Non-pigmented ciliary epithelial cell (primary cell): ENCODE measurements at regions not wholly inside any gene's neighbourhood (a gene's known extent, or its start where the extent isn't known, plus 50 kb on each side); places are given as distances from the start of the nearest gene placed in this dataset.
"Not testable (repeated sequence)": the region's sequence is repeated elsewhere in the genome, so short reads cannot be mapped to it uniquely, and the experiment has no call there.

ENCODE experiments used
- DNase-seq: peaks from one replicate; pipeline ENCODE4 v3.0.0-alpha.2; 2010; ENCODE audit warnings: low read depth

DNA sequence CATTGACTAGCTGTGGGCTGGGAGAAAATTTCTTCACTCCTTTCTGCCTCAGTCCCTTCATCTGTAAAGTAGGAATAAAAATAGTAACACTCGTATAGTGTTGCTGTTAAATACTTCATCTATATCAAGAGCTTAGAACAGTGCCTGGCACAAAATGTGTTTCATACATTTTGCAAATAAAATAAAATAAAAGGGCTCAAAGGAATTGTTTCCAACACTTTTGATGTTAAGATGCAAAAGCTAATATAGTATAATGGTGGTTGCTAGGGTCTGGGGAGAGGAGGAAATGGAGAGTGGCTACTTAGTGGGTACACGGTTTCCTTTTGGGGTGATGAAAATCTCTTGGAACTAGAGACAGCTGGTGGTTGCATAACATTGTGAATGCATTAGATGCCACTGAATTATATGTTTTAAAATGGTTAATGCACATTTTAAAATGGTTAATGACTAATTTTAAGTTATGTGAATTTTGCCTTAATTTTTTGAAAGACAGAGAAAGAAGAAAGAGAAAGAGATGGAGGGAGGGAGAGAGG lies 542.1 kb upstream of the ID2 start:
- no peak for DNase-seq

DNA sequence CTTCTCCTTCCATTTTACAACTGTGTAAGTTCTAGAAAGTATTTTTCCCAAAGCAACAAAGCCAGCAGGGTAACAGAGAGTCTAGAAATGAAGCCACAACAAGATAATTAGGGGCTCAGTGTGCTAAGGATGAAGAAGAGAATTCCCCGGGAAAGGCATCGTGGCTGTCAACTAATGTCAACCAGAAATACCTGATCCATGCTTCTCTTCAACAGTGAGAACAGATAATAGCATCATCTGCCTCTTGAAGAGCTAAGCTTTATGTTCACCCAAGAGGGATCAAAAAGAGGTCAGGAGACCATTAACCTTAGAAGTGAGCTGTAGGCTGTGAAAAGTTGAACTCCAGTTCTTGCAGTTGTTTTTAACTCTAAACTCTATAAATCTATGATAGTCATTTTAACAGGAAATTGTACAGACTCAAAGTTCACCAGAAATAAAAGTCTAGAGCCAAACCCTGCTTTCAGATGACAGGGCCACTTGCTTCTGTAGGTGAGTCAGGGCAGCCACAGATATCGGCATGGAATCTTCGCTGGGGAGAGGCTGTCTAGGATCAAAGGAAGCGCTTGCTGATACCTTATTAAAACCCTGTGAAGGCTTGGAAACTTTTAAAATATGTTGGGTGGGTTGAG lies 540.7 kb upstream of the ID2 start:
- no peak for DNase-seq

DNA sequence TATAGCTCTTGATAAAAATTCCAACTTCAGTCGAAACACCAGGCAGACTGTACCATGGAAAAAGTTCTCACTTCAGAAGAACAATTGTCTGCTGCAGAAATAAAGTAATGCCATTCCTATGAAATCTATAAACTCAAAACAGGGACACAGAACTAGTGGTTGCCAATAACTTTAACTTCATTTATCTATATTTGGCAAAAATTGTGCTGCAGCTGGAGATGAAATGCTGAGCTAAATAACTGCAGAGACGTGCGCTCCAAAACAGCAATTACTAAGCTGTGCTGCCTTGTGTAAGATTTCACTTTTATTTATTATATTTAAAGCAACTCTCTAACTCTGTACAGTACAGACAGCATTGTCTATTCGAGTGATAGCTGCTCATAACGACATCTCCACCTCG lies 540.1 kb upstream of the ID2 start:
- no peak for DNase-seq

DNA sequence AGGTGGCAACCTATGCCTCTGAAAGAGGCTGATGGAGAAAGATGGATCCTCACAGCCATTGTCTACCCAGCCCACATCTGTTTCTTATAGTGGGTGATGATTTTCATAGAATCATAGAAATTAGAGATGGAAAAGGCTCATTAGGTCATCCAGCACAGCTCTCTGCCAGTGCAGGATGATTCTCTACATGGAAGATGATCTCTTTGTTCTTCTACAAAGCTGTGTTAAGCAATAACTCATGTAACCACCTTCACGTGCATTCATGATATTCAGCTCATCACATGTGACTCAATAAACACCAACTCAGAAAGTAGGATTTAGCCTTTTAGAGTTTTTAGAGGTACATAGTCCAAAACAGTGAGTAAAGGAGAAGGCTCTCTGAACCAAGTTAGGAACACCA lies 539.4 kb upstream of the ID2 start:
- no peak for DNase-seq

DNA sequence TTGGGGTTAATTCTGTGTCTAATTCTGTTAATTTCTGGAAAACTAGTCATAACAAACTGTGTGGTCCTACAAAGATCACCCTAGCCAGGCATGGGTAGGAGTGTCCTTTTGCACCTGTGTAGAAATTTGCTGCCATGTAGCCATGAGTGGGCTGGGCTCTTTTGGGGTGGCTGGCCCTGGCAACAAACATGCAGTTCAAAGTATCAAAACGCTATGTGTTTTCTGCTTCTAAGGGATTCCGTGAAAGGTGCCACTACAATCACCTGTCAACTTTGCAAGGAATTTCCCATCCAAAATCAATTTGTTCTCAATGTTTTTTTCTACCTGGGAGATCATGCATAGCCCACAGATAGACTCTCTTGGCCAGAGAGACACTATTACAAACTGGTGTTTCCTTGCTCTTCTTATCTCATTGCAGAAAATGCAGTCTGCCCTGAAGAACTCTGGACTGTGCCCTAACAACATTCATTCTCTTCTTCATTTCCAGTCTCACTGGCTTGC lies 537.7 kb upstream of the ID2 start:
- no peak for DNase-seq

DNA sequence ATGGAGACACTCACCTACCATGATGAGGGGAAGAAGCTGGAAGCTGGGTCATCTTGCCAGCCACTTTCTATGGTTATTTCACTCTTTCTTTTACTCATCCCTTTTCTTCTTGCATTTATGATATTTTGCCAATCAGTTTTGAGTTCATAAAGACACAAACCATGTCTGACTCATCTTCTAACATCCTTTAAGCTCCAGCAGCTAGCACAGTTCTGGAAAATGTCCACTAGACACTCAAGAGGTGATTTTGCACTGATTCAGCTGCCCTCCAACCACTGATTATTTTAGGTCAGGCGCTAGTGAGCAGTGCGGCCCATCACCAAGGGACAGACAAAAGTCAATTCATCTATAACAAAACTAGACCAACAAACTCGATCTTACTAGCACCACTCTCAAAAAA lies 537.1 kb upstream of the ID2 start:
- peak; percentile 42 for DNase-seq

- not testable (repeated sequence) for DNase-seq
Observed at GRCh38 chr2:8145375-8145774, 536.5 kb upstream of the ID2 start.

GRCh38 chr2:8146132-8147005 lies 535.5 kb upstream of the ID2 start:
- DNase-seq: no peak

DNA sequence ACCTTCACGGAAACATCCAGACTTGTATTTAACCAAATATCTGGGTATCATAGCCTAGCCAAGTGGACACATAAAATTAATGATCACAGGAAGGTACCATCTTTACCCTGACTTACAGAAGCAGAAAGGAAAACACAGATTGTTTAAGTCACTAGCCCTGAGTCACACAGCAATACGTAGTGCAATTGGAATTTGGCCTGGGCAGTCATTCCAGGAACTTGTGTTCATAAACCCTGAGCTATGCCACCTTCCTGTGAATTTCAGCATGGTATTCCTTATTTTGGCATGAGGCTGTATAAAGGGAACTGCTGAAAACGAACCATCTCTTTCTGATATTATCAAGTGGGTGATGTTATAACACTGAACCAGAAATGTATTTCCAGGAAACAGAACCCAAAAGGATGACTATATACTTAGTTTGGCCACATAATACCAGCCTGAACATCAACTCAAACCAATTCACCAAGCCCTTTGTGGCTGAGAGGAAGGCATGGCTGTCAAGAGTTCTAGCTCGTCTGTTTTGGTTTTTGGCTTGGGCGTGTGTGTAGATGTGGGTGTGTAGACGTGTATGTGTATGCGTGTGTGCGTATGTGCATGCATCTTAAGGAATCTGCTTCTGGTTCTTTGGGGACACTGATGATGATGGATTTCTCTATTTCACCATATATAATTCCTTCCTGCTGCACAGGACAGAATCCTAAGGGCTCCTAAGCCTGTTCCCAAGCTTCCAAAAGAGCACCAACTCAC lies 533.4 kb upstream of the ID2 start:
- peak; percentile 60 for DNase-seq

DNA sequence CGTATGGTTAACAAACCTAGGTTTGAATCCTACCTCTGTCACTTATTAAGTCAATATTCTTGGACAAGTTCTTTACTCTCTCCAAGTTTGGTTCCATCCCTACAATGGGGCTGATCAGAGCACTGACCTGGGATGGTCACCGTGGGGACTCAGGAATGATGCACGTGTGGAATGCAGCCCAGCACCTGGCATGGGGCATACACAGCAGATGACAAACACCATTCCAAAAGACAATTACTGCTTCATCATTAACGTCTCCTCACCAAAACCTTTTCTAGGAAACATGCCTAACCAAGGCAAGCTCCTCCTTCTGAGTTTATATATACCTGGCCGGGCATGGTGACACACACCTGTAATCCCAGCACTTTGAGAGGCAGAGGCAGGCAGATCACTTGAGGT lies 532.9 kb upstream of the ID2 start:
- DNase-seq: no peak

GRCh38 chr2:8149985-8150539 lies 531.8 kb upstream of the ID2 start:
- peak; percentile 28 for DNase-seq

GRCh38 chr2:8151888-8152287 lies 530.0 kb upstream of the ID2 start:
- DNase-seq: no peak

DNA sequence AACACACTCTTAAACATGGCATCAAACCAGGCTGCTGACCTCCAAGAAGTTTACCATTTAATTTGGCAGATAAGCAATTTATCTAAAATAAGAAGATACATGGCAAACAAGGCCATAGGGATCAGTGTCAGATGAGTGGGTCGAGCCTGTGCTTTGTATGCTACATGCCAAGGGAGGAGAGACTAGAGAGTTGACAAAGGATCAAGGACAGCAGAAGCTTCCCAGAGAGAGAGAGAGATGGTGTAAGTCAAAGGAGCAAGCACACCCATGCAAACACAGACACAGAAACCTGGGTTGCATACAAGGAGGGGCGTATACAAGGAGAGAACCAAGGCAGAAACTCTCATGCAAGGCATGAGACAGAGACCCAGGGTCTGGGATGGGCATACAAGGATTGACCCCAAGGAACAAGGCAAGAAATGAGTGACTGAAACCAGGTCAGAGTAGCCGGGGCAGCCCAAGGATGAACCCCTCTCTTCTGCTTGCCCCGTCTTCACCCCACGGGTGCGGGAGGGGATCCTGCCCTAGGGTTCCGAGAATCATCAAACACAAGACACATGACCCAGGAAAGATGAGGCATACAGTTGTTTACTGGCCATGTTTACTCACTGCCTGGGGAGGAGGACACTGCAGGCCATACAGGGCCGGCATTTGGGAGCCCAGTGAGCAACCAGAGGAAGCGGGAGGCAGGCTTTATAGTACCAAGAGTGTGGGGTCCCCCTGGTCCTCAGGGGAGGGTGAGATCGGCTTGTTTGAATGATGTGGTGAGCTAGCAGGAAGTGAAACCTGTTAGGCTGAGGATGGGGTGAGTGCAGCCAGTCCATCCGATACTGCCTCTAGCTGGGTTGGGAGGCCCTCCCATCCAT lies 529.2 kb upstream of the ID2 start:
- DNase-seq: no peak

DNA sequence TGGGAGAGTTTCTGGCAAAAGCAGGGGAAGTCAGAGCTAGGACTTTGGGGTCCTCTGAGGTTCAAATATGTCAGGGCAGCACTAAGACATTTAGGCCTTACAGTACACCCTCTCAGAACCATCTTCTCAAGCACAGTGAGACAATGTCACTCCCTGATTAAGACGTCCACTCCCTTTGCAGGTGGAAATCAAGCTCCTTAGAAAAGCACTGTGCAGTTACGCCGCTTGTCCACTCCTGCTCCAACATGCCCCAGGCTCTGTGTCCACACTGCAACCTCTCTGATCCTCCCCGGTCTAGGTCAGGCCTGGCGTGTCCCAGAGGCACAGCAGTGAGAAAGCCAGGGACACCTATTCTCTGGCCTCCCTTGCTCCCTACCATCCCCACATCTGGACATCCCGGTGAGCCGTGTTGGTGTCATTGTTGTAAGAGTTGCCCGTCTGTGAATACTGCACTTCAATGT lies 528.6 kb upstream of the ID2 start:
- DNase-seq: no peak

DNA sequence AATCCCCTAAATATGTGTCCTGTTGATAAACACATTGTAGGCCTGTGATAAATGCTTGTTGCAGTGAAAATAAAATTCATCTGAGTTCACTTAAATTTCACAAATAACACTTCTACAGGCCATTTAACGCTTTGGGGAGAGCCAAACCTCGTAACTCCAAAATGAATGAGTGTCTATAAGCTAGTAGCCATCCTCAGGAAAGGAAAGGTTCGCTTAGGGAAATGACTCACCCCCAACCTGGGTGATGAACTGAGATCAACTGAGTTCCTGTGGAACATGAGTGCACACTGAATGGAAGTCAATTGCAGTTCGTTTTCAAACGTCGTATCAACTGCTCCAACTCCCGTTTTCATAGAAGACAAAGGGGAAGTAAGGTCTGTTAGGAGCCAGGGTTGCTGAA lies 527.6 kb upstream of the ID2 start:
- DNase-seq: no peak

GRCh38 chr2:8154936-8155335 lies 526.9 kb upstream of the ID2 start:
- no peak for DNase-seq

GRCh38 chr2:8157621-8158430 lies 524.0 kb upstream of the ID2 start:
- no peak for DNase-seq

GRCh38 chr2:8158711-8159110 lies 523.1 kb upstream of the ID2 start:
- no peak for DNase-seq

DNA sequence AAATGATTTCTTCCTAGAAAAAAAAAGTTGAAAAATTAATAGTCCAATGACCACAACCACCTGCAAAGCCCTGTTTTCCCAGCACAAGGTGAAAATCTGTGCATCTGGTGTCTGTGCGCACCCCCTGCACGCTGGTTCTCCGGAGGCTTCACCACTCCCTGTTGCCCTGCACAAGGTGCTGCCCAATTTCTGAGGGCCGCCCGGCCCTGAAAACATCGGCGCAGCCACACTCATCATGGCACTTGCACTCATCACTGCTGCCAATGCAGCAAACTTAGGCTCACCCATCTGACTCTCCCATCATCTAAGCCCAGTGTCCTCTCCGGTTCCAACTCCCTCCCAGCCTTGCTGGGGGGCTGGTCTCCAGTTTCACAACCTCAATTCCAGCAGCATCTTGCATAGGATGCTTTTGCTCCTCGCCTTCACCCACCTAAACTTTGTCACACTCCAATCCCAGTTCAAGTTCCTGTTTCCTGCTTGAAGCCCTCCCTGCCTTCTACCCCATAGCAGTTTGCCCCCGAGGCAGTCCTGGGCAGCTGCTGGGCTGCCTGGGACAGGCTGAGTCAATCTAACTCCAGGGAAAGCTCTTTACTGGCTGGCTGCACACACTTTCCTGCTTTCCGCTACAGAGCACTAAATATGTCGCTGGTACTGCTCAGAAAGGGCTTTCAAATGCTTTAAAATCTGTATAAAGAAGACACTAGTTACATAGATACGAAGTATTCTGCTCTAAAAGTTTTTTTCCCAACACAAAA lies 522.5 kb upstream of the ID2 start:
- no peak for DNase-seq
